CD4-positive, alpha-beta T cell treated with Interleukin-10 for 1 hour (primary cell): ENCODE measurements at regions not wholly inside any gene's neighbourhood (a gene's known extent, or its start where the extent isn't known, plus 50 kb on each side); places are given as distances from the start of the nearest gene placed in this dataset.

Source experiments
- DNase-seq: peaks from one replicate; pipeline ENCODE4 v3.0.0-alpha.2; 2020

DNA sequence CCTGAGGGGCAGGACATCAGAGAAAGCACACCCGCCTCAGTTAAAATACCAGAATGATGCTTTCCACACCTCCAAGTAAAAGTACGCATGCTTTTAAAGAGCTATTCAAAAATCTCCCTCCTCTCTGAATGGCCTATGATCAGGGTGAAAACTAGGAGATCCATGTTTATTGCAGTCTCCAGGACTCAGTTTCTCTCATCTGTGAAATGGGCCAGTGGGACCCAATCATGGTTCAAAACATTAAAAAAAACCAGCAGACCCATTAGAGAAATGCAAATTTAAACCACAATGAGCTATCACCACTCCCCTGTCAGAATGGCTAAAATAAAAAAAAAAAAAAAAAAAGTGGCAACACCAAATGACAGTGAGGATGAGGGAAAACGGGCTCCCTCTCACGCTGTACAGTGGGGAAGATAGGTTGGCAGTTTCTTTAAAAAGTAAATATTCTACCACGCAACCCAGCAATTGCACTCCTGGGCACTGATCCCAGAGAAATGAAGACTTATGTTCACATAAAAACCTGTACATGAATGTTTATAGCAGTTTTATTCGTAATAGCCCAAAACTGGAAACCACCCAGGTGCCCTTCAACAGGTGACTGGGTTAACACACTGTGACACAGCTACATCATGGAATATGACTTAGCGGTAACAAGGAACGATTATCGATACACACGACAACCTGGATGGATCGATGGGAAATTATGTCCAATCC, 242.7 kb downstream of the MN1 start:
- no peak for DNase-seq

DNA sequence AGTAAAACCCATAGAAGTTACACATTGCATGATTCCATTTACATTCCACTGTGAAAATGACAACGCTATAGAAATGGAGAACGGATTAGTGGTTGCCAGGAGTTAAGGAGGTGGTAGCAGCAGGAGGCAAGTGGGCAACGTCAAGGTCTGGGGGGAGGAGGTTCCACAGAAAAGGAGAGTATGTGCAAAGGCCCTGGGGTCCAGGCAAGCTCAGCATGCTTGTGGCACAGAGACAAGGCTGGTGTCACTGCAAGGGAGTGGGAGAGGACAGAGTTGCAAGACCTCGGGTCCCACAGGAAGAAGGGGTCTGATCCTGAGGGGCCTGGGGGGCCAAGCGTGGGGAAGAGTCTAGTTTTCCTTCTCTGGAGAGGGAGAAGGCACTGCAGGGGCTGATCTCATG, 240.8 kb downstream of the MN1 start:
- no peak for DNase-seq

DNA sequence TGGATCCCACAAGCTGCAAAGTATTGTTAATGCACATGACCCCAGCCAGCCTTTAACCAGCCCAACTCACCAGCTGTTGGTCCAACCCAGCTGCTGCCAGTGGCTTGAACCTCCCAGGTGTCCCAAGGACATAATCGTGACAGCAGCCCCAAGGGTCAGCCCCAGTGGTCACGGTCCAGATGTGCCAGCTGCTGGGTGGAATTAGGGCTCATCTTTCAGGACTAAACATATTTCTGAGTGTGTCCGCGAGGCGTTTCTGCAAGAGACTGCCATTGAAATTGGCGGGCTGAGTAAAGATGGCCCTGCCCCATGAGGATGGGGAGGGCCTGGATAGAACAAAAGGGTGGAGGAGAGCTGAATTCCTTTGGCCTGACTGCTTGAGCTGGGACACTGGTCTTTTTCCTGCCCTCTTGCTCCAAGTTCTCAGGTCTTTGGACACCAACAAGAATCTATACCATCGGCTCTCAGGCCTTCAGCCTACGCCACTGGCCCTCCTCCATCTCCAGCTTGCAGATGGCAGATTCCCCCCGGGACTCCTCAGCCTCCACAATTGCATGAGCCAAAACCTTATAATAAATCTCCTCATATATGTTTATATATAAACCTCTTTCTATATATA, 240.2 kb downstream of the MN1 start:
- no peak for DNase-seq

DNA sequence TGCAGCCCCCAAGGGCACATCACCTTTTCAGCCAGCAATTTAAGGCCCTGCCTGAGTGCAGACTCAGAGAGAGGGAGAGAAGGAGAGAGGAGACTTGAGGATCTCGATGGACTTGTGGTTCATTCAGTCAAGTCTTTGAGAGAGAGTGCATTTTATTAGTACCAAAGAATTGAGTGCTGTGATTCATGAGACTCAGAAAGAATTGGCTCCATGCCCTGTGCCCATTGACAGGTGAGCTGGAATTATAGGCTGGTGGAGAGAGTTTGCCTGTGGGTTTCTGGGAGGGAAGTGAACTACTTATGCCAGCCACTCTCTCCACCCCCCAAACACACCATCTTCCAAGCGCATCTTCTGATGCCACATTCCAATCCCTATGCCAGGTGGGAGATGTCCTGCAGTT, 236.8 kb downstream of the MN1 start:
- DNase-seq: no peak

DNA sequence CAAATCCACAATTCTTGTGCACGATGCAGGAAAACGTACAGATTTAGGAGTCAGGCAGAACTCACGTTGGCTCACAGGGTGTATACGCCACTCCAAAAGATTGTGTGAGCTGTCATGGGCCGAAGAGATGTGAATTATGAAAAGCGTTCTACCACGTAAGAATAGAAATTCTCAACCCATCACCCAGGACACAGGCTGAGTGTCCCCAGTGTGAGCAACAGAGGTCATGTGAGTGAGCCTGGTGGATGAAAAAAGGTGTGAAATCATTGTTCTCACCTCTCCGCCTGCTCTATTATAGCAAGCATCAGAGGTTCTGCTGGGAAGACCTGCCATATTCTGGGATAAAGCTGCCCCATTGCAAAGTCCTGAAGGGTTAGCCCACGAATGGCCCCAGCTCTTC, 235.0 kb downstream of the MN1 start:
- DNase-seq: no peak

DNA sequence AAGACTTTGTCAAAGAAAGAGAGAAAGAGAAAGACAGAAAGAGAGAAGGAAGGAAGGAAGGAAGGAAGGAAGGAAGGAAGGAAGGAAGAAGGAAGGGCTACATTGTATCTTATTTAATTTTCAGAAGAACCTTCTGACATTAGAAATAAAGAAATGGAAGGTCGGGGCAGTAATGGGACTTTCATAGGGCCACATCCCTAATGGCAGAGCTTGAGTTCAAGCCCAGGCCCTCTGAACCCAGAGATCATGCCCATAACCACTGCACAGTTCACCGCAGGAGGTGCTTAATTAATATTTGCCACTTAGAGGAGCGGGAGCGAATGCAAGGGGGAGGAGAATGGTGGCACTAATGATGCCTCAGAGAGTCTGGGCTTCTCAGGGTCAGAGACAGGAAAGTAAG, 233.3 kb downstream of the MN1 start:
- no peak for DNase-seq

DNA sequence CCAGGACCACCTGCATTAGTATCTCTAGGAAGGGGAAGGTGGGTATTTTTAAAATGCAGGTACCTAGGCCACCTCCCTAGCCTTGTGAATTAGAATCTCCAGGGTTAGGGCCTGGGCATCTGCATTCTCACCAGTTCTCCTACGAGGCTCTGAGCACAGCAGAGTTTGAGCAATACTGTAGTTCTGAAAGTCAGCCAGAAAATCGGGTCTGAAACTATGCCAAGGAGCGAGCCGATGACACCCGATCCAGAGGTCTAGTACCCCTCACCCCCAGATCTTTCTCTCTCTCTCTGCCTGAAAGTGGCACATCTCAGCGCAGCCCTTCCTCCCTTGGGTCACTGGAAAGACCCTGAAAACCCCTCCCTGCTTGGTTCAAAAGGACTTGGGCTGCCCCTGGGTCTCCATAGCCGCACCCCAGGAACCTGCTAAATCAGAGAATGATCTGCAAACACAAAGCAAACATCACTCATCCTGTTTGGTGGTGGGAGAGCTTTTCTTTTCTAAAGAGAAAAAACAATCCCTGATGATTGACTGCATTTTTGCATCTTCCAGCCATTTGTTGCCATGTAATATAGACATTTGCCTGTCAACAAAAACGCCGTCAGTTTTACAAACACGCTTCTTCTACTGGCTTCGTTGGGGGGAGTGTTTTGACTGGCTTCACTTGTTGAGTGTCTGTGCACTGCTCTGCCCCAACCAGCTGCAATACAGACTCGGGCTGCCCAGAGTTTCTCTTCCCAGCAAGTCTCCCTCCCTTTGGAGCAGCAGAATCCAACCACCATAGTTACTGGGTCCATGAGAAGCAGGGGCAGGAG, 229.9 kb downstream of the MN1 start:
- no peak for DNase-seq

DNA sequence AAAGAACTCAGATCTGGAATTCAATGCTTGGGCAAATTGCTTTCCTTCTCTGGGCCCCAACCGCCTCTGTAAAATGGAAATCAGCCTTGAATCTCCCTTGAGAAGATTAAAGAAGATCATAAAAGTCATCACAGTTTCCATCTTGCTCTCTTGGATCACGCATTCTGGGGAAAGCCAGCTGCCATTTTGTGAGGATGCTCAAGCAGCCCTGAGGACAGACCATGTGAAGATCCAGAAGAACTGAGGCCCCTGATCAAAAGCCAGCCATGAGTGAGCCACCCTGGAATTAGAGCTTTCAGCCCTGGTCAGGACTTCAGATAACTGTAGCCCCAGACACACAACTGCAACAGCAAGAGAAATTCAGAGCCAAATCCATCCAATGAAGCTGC, 229.3 kb downstream of the MN1 start:
- DNase-seq: no peak

DNA sequence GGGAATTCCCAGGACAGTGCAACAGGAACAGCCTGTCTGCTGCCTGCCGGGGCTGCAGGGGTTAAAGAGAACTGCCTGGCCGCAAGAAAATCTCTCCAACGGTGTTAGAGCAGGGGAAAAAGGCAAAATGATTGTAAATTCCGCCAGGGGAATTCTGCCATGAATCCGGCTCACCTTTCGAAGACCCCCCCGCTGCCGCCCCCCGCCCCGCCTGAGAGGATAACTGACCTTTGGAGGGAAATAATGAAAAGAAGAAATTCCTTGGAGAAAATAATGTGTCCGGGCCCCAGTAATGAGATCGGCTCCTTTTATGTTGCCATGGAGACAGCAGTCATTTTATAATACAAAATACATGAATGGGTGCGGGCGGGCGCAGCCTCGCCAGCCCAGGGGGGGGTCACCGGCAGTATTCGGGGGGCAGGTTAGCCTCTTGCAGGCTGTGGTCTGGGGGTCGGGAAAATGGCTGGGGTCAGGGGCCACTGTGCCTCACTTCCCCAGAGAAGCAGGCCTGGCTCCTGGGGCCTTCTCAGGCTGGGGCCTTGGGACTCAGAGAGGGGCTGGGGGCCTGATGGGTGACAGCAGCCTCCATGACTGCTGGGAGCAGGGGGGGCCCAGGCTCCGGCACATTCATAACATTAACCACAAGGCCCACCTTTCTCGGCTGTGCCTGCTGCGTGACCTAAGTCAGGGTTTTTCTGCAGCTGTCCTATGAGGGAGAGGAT, 228.1 kb downstream of the MN1 start:
- no peak for DNase-seq

DNA sequence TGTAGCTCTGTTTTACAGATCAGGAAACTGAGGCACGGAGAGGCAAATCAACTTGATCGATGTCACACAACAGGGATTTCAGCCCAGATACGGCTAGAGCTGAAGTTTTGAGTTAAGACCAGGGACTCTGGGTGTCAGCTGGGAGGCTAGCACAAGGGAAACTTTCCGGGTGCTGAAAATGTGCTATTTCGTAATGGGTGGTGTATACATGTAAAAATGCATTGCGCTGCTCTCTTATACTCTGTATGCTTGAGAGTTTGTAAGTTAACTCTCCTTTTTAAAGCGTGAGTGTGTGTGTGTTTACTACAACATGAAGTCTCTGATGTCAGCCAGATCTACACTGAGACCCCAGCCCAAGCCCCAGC, 227.6 kb downstream of the MN1 start:
- no peak for DNase-seq

DNA sequence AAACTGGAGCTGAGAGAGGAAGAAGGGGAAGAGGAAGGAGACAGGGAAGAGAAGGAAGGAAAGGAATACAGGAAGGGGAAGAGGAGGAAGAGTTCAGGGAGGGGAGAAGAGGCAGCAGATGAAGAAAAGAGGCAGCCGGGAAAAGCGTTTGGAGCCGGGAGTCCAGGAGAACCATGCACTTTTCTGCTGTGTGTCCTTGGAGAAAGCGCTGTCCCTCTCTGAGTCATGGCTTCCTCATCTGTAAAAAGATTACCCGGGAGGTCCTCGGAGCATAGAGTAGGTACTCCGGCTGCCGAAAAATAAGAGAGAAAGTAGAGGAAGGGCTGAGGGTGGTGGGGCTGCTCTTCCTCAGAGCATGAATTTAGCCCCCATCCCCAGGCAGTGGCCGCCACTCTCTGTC, 226.9 kb downstream of the MN1 start:
- DNase-seq: no peak

DNA sequence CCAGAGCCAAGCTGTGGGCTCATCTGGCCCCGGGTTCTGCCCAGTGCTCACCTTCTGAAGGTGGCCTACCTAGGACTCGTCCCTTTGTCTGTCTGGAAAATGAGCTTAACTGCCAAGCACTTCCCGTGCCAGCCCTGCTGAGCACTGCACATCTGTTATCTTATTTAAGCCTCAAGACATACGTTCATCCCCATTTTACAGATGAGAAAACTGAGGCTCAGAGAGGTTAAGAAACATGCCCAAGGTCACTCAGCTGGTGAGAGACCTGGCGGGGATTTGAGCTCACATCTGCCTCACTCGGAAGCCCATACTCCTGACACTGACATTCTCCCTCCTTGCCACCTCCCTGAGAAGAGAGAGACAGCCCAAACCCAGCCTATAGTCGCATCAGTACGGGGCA, 226.2 kb downstream of the MN1 start:
- no peak for DNase-seq

DNA sequence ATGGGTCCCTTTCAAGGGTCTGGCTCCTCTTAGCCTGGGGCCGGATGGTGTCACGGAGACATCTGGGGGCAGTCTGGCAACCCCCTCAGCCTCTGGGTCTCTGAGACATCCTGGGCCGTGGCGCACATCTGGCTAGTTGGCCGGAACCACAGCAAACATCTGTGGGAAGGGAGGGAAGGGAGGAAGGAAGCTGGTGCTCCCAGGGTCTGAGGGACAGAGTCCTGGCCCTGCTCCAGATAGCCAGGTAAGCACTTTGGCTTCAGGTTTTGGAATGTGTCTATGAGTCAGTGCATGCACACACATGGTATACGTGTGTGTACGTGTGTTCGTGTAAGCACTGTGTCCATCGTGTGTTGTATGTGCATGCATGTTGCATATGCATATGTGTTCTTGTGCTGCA, 225.1 kb downstream of the MN1 start:
- no peak for DNase-seq

DNA sequence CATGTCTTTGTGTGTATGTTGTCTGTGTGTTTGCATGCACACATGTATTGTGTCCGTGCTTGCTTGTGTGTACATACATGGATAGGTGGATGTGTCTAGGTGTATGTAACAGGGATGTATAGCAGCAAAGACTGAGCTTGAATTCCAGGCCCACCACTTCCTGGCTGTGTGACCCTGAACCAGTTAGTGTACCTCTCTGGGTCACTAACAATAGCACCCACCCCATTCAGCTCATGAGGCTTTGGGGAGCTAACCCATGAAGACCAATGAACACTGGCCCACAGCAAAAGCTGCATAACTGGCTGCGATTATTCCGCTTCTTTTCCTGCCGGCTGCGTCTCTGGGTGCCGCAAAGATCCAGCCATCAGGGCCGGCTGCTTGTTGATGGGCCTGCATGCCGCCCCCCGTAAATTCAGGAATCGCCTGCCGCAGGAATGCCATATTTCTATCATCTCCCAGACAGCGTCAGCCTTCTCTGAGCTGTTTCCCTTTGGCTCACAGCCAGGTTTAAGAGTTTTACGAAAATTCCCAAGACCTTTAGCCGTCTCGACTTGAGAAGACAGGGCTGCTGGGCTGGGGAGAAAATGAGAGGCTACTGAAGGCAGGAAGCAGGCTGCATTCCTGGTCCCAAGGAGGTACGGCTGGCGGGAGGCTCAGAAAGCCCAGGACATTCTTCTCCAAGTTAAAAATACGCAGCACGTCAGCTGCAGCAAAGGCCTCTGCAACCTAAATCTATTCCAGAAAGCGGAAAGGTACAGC, 224.6 kb downstream of the MN1 start:
- no peak for DNase-seq

DNA sequence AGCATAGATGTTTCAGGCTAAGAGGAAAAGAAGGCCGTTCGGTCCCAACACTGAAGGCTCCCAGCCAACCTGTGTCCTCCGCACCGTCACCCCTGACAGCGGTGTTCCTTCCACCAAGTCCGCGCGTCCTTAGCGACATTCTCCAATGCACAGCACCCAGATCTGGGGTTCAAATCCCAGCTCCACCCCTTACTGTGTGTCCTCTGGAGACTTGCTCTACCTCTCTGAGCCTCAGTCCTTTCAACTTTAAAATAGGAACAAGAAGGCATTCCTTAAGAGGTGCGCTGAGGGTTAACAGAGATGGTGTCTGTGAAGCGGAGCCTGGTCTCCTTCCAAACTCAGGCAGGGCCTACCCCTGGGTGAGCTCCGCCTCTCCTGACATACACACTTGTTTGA, 224.0 kb downstream of the MN1 start:
- no peak for DNase-seq

DNA sequence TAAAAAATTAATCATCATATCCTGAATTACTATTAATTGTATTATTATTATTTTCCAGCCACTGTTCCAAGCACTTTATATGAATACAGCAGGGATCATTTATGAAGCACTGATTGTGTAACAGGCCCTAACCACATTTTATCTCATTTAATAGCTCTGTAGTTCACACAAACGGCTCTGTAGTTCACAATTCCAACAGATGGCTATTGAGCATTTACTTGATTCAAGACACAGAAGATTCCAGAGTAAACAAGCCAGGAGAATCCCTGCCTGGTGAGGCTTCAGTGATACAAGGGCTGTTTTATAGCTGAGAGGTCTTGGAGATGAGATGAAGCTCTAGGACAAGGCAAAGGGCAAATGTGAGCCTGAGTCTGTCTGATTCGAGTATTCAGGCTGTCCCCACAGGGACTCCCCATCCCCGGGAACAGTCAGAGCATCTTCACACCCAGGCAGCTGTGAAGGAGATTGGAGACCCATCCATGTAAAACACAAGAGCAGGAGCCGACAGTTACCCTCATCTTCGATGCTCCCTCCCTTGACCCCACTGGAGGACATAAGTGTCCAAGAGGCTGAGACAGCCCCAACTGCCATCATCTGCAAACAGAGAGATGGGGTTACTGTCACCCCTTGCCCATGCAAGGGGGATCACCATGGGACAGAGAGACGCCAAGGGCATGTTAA, 222.5 kb downstream of the MN1 start:
- no peak for DNase-seq

DNA sequence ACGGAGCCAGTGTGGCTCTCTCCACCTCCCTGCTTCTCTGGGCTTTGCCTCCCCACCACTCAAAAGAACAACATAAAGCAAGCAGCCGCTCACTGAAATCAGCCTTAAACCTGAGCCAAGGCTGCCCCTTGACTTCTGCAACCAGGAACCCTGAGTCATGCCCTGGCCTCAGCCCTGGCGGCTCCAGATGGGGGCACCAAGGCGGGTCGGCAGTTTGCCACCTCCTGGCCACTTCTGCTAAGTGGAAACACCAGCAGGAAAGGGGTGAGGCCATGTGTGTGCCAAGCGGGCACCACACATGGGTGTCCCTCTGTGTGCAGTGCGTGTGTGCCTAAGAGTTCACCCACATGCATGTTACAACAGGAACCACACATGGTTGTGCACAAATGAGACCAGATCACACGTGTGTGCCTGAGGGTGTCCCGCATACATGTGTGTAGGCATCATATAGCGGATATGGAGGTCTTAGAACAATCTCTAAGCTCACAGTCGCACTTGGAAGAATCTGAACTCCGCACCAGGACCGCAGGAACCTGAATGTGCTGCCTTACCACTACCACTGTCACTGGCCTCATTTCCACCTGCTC, 221.2 kb downstream of the MN1 start:
- no peak for DNase-seq

DNA sequence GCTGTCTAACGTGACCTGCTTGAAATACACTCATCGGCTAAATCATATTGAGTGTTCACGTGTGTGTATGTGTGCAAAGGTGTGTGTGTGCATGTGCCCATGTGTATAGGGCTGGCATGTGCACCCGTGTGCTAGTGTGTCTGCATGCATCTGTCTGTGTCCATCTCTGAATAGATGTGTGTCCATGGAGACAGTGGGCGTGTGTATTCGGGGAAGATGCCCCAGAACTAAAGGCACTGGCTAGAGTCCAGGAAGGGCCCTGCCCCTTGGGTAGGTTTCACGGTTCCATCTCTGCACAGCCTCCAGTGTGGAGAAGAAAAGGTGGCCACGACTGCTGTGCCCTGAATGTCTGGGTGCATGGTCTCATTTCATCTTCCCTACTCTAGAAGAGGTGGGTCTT, 220.3 kb downstream of the MN1 start:
- DNase-seq: no peak

DNA sequence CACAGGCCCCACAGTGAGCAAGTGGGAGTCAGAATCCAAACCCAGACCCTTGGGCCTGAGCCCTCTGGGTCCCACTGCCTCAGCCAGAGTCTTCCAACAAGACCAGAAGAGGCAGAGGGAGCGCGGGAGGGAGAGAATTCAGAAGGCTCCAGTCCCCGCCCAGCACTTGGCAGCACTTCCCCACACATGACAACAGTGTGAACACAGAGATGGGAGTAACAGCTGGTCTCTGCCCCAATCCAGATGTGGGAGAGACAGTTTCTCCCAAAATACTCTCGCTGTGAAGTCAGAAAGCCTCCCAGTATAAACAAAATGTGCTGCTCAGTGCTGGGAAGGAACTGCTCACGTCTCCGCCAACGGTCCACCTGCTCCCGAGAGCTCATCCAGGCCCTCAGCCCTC, 219.9 kb downstream of the MN1 start:
- no peak for DNase-seq

DNA sequence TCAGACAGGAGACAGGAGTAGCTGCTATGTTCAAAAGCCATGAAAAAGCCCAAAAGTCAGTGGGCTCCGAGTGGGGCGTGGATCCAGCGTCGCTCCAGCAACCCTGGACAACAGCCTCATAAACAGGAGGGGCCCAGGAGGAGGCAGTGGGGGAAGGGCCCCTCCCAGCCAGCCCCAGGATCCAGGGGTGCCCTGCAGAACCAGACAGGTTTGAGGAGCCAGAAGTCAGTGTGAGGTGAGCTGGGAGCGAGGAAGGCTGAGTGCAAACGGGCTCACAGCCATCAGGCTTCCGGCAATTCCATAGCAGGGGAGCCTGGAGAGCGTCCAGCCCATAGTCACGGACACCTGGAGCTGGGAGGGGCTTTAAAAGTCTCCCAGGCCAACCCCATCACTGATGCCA, 217.7 kb downstream of the MN1 start:
- no peak for DNase-seq

DNA sequence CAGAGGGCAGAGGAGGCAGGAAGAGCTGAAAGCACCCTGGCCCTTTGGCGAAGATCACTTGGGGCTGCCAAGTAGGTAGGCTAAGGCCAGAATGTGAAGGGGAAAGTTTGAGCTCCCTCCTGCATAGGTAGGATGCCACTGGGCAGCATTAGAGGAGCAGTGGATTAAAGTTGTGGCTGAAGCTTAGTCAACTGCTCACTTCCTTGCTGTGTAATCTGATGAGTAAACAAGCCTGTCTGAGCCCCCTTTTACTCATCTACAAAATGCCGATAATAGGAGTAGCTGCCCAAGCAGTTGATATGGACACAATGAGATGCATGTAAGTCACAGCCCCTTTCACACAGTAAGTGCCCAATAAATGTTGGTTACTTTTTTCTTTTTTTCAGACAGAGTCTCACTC, 216.4 kb downstream of the MN1 start:
- DNase-seq: no peak

DNA sequence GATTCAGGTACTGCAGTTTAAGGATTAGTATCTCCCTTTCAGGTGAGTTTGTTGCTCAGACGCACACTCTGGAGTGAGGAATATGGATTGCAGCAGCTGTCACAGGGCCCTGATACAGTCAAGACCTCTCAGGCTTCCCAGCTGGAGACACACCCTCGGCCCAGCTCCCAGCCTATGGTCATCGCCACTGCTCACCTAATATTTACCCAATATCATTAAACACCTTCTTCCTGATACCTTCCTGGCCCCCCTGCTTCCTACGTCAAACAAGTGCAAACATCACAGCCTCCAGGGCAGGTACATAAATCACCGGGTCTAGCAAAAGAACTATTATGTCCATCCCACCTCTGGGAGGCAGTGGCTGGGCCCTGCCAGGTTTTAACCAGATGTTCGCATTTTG, 213.3 kb downstream of the MN1 start:
- DNase-seq: no peak
